Choroid plexus epithelial cell (primary cell): ENCODE measurements at regions not wholly inside any gene's neighbourhood (a gene's known extent, or its start where the extent isn't known, plus 50 kb on each side); places are given as distances from the start of the nearest gene placed in this dataset.
A peak's percentile ranks its signal among the peaks of the same experiment; 100 is the strongest.

Experiments used
- DNase-seq: peaks from one replicate; pipeline ENCODE4 v3.0.0-alpha.2; 2010; ENCODE audit warnings: low read depth
- H3K4me3 ChIP-seq: 2 replicates; pipeline ENCODE4 v1.5.1; 2011; ENCODE audit warnings: low read depth, mild to moderate bottlenecking, control low read depth, low read length, moderate library complexity
- CTCF ChIP-seq: conservative IDR thresholded peaks from 2 replicates; pipeline ENCODE4 v1.5.1; 2011; ENCODE audit warnings: low read depth, mild to moderate bottlenecking, control low read depth, inconsistent platforms, low read length, moderate library complexity

- DNase-seq, result peak; percentile 52
- no peak overlapping the region for H3K4me3 ChIP-seq
- TF ChIP-seq CTCF, result no peak
Observed at GRCh38 chr2:176398243-176399073, 129.2 kb downstream of the MTX2 start.

GRCh38 chr2:176399074-176399598 lies 129.9 kb downstream of the MTX2 start:
- peak; percentile 5 for DNase-seq
- no peak overlapping the region for H3K4me3 ChIP-seq
- no peak for TF ChIP-seq CTCF

- DNase-seq, result no peak
- H3K4me3 ChIP-seq, result no peak overlapping the region
- TF ChIP-seq CTCF, result no peak
Observed at GRCh38 chr2:176405477-176405876, 136.2 kb downstream of the MTX2 start.

GRCh38 chr2:176407706-176408105 lies 138.5 kb downstream of the MTX2 start:
- TF ChIP-seq CTCF, result no peak
- DNase-seq, result no peak
- no peak overlapping the region for H3K4me3 ChIP-seq

GRCh38 chr2:176409671-176410070 lies 140.4 kb downstream of the MTX2 start:
- TF ChIP-seq CTCF, result no peak
- DNase-seq, result no peak
- no peak overlapping the region for H3K4me3 ChIP-seq

- no peak for TF ChIP-seq CTCF
- no peak for DNase-seq
- no peak overlapping the region for H3K4me3 ChIP-seq
Observed at GRCh38 chr2:176412136-176412535, 142.9 kb downstream of the MTX2 start.

- DNase-seq, result no peak
- H3K4me3 ChIP-seq, result no peak overlapping the region
- TF ChIP-seq CTCF, result no peak
Observed at GRCh38 chr2:176413786-176414185, 144.5 kb downstream of the MTX2 start.
